ENCODE measurements at regions not wholly inside any gene's neighbourhood (a gene's known extent, or its start where the extent isn't known, plus 50 kb on each side); places are given as distances from the start of the nearest gene placed in this dataset.
"Not testable (repeated sequence)": the region's sequence is repeated elsewhere in the genome, so short reads cannot be mapped to it uniquely, and the experiment has no call there.

GRCh38 chr13:34731486-34731885, 210.6 kb upstream of the NBEA start:
- no peak for DNase-seq

GRCh38 chr13:34733721-34734120, 208.3 kb upstream of the NBEA start:
- no peak for DNase-seq

- DNase-seq, result no peak
These were observed 207.1 kb upstream of the NBEA start for GRCh38 chr13:34734932-34735331.

GRCh38 chr13:34738254-34738992, 203.6 kb upstream of the NBEA start:
- no peak for DNase-seq

GRCh38 chr13:34747056-34747455, 195.0 kb upstream of the NBEA start:
- DNase-seq, result not testable (repeated sequence)

- no peak for DNase-seq
These were observed 194.6 kb upstream of the NBEA start for GRCh38 chr13:34747507-34747906.

GRCh38 chr13:34748073-34748472, 194.0 kb upstream of the NBEA start:
- no peak for DNase-seq

- no peak for DNase-seq
These were observed 193.5 kb upstream of the NBEA start for GRCh38 chr13:34748596-34748995.

GRCh38 chr13:34749046-34749445, 193.0 kb upstream of the NBEA start:
- DNase-seq, result no peak

GRCh38 chr13:34750078-34750931, 191.8 kb upstream of the NBEA start:
- no peak for DNase-seq

- DNase-seq, result no peak
These were observed 191.0 kb upstream of the NBEA start for GRCh38 chr13:34751044-34751443.

GRCh38 chr13:34751492-34751891, 190.6 kb upstream of the NBEA start:
- no peak for DNase-seq

GRCh38 chr13:34752283-34752960, 189.6 kb upstream of the NBEA start:
- DNase-seq, result no peak

- DNase-seq, result no peak
These were observed 185.9 kb upstream of the NBEA start for GRCh38 chr13:34756136-34756535.

- no peak for DNase-seq
These were observed 185.5 kb upstream of the NBEA start for GRCh38 chr13:34756572-34756971.

- DNase-seq, result no peak
These were observed 184.6 kb upstream of the NBEA start for GRCh38 chr13:34757441-34757840.

- no peak for DNase-seq
These were observed 183.4 kb upstream of the NBEA start for GRCh38 chr13:34758628-34759027.

GRCh38 chr13:34762312-34762711, 179.8 kb upstream of the NBEA start:
- DNase-seq, result no peak

GRCh38 chr13:34764246-34764645, 177.8 kb upstream of the NBEA start:
- no peak for DNase-seq

- no peak for DNase-seq
These were observed 176.5 kb upstream of the NBEA start for GRCh38 chr13:34765446-34766180.

- no peak for DNase-seq
These were observed 174.3 kb upstream of the NBEA start for GRCh38 chr13:34767778-34768177.

- DNase-seq, result no peak
These were observed 169.9 kb upstream of the NBEA start for GRCh38 chr13:34772206-34772605.

- DNase-seq, result no peak
These were observed 169.2 kb upstream of the NBEA start for GRCh38 chr13:34772881-34773280.

Measured in NCI-H1694 treated with DMSO at 0.1 percent for 48 hours (cell line).